ENCODE measurements at regions not wholly inside any gene's neighbourhood (a gene's known extent, or its start where the extent isn't known, plus 50 kb on each side); places are given as distances from the start of the nearest gene placed in this dataset.

DNA sequence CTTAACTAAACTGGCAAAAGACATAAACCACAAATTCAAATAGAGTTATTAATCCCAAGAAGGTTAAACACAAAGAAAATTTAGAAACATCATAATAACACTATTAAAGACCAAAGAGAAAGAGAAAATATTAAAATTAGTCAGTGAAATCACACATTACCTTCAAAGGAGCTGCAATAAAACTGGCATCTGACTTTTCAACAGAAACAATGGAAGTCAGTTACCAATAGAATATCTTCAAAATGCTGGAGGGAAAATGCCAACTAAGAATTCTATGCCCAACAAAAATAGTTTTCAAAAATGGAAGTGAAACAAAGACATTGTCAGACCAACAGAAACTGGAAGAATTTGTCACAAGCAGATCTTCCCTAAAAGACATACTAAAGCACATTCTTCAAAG lies 68.7 kb upstream of the RNF7 start:
- DNase-seq: no peak

DNA sequence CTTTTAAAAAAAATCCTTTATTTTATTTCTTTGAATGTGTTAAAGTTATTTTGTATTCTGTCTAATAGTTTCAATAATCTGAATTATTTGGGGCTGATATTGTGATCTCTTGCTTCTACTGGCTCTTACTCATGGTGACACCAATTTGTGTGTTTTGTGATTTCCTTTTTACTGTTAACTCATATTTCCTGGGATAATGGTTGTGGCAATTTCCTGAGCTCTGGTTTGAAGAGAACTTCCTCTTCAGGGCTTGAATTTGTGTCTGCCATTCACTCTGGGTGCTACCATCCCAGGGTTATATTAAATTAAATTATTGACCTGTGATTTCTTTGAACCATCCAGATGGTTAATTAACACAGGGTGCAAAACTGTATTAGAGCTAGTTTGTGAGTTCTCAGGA lies 60.4 kb upstream of the RNF7 start:
- DNase-seq: no peak

DNA sequence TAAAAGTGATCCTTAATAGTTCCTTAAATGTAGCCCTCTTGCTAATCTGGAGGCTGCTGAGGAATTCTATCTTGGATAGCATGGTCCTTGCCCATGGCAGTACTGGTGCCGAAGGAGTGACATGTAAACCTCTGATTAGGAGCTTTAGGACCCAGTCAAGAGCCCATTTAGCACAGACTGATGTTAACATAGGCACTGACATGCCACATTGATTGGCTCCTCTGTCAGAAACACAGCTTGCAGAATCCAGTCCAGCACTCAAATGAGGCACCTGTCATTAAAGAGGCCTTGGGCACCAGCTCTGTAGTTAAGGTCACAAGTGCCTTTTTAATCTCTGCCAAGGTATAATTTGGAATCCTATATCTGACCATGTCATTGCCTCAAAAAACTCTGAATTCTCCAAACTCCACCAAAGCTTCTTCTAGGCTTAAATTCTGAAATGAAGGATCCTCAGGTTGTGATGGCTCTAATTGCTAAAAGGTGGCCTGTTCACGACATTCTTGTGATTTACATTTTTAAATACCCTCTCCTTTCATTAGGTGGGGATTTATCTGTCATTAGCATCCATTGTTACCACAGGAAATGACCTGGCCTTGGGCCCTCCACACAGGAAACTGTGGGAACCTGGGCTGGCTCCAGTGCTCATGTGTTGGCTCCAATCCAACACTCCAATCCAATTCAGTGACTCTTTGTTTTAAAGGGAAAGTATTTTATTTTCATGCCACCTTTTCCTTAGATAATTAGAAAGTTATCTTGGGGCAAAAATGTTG lies 57.3 kb upstream of the RNF7 start:
- DNase-seq: peak; percentile 53

DNA sequence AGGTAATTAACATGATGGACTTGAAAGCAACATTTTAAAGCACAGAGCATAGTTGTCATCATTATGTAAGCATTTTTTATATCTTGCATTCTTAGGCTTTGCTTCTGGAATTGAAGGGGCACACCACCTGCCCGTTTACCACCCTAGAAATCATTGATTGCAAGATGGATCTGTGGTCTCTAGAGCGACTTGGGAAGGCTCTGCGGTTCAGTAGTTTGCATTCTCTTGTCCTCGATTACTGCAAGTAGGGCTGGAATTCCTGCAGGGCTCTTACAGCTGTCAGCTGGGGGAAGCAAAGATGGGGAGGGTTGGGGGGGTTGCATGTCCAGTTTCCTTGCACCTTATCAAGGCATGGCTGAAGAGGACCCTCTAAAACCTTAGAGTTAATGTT lies 56.7 kb upstream of the RNF7 start:
- DNase-seq: peak; percentile 36

DNA sequence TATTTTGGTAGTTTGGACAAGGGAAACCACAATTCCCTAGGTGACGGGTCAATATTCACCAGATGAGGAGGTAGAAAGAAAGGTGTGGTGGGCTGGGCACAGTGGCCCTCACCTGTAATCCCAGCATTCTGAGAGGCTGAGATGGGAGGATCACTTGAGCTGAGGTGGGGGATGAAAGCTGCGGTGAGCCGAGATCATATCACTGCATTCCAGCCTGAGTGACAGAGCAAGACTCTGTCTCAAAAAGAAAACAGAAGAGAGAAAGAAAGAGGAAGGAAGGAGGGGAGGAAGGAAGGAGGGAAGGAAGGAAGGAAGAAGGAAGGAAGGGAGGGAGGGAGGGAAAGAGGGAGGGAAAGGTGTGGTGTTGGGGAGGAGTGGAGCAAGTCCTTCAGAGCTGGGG lies 56.1 kb upstream of the RNF7 start:
- DNase-seq: no peak

DNA sequence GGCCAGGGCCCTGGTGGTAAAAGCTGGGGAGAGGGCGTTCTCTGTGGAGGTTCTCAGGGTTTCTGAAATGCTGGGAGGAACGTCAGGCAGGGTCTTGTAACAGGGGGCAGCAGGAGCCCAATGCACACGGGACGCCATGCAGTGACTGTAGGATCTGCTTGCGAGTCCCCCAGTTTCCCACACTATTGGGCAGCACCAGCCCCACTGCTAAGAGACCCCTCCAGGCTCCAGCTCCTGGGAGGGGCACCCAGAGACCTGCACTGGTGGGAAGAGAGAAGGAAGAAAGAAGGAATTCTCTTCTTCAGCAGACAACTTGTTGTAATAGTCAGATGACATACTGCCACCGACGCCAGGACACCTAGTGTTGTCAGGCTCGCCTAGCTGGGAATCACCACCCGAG lies 55.2 kb upstream of the RNF7 start:
- no peak for DNase-seq

DNA sequence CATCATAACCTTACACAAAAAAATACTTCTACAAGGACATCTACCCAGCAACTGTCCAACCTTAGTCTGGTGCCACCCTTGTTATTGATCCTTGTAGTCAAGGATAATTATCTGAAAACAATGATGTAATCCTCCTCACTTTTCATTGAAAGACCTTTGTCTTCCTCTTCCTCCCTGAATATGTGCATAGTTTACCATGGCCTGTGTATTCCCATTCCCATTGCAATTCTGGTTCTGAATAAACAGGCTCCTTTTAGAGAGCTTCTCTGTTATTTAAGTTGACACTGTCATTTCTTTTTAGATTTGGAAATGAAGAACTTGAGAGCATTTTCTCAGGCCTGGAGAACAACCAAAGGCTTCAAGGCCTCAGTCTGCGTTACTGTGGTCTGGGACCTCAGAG lies 53.3 kb upstream of the RNF7 start:
- no peak for DNase-seq

DNA sequence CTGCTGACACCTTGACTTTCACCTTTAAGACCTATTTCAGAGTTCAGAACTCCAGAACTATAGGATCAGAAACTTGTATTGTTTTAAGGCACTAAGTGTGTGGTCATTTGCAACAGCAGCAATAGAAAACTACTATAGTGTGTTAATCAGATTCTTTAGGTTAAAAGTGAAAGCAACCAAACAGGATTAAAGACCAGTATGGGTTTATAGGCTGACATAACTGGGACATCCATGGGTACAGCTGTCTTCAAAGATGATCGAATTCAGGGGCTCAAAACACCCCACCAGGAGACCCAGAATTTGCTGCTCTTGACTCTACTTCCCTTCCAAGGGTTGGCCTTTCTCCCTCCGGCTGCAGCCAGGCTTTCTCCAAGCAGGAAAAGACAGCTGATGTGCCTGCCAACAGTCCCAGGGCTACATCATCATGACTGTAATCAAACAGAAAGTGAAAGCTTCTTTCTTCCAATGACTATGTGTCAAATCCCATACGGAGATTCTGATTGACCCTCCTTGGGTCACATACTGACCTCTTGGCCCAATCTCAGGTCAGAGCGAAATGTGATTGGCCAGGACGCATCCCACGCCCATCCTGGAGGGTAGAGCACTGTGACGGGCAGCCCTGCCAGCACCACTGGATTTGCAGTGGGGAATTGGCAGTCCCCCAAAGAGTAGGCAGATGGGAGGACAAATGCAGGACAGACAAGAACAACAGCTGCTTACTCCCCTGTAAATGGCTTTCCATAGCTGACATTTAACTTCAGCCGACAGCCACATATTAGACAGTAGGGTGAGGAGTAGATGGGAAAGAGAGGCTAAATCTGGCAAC lies 51.4 kb upstream of the RNF7 start:
- DNase-seq: peak; percentile 2
